ENCODE measurements at regions not wholly inside any gene's neighbourhood (a gene's known extent, or its start where the extent isn't known, plus 50 kb on each side); places are given as distances from the start of the nearest gene placed in this dataset.
A peak's percentile ranks its signal among the peaks of the same experiment; 100 is the strongest.

- no peak for TF ChIP-seq TRIM22 (IDR thresholded peaks at IDR 0.05)
- TF ChIP-seq THAP7 (CRISPR knock-in tag; IDR thresholded peaks at IDR 0.05) = no peak
- TF ChIP-seq ZFY (CRISPR knock-in tag; IDR thresholded peaks at IDR 0.05) = peak; percentile 24; the same call in 1 of the 2 replicates
- peak; percentile 77 for TF ChIP-seq MAX (IDR thresholded peaks at IDR 0.05)
- peak; percentile 90; the same call in 1 of the 2 replicates for TF ChIP-seq ZNF746 (CRISPR knock-in tag; IDR thresholded peaks at IDR 0.05)
- no peak for TF ChIP-seq TMF1 (CRISPR knock-in tag; IDR thresholded peaks at IDR 0.05; ENCODE audit: low read depth)
- TF ChIP-seq MXD1 (CRISPR knock-in tag; IDR thresholded peaks at IDR 0.05) = no peak
- TF ChIP-seq HINFP (CRISPR knock-in tag; IDR thresholded peaks at IDR 0.05; ENCODE audit: low read depth) = peak; percentile 53; the same call in 1 of the 2 replicates
- TF ChIP-seq NR2F1 (CRISPR knock-in tag; IDR thresholded peaks at IDR 0.05) = peak in 1 of 2 experiments; percentile 17; a peak in 1 of 4 replicates
- TF ChIP-seq TEAD2 (CRISPR knock-in tag; IDR thresholded peaks at IDR 0.05) = no peak
- TF ChIP-seq ZNF292 (CRISPR knock-in tag; IDR thresholded peaks at IDR 0.05; ENCODE audit: borderline replicate concordance, low read depth) = peak; percentile 72; the same call in 1 of the 2 replicates
- peak; percentile 65; the same call in 1 of the 2 replicates for TF ChIP-seq DPF2 (CRISPR knock-in tag; IDR thresholded peaks at IDR 0.05; ENCODE audit: borderline replicate concordance, low read depth)
- TF ChIP-seq SMAD3 (CRISPR knock-in tag; IDR thresholded peaks at IDR 0.05) = peak; percentile 62; the same call in 1 of the 2 replicates
- peak; percentile 73; the same call in 1 of the 2 replicates for TF ChIP-seq ZNF317 (CRISPR knock-in tag; IDR thresholded peaks at IDR 0.05)
- no peak for TF ChIP-seq E2F2 (CRISPR knock-in tag; IDR thresholded peaks at IDR 0.05; ENCODE audit: borderline replicate concordance)
- no peak for TF ChIP-seq ZBTB46 (CRISPR knock-in tag; IDR thresholded peaks at IDR 0.05; ENCODE audit: borderline replicate concordance)
- TF ChIP-seq ZNF12 (CRISPR knock-in tag; IDR thresholded peaks at IDR 0.05) = peak; percentile 47; the same call in 1 of the 2 replicates
- no peak for TF ChIP-seq PAF1 (CRISPR knock-in tag; IDR thresholded peaks at IDR 0.05)
- no peak for TF ChIP-seq JDP2 (CRISPR knock-in tag; IDR thresholded peaks at IDR 0.05; ENCODE audit: borderline replicate concordance)
- peak; percentile 71; the same call in 1 of the 2 replicates for TF ChIP-seq KDM3A (CRISPR knock-in tag; IDR thresholded peaks at IDR 0.05; ENCODE audit: low read depth)
- no peak for TF ChIP-seq SNRNP70 (IDR thresholded peaks at IDR 0.05; ENCODE audit: low read depth, low read length)
- peak; percentile 42; the same call in 1 of the 2 replicates for TF ChIP-seq ZNF121 (CRISPR knock-in tag; IDR thresholded peaks at IDR 0.05)
These were observed 59.1 kb upstream of the ZNF648 start (continued) for GRCh38 chr1:182120411-182121258.
